Stomach (tissue), 8 donors: ENCODE measurements at regions not wholly inside any gene's neighbourhood (a gene's known extent, or its start where the extent isn't known, plus 50 kb on each side); places are given as distances from the start of the nearest gene placed in this dataset.

Source experiments
- DNase-seq, 2 donors: peaks; one replicate each; pipeline versions ENCODE4 v3.0.0 to v3.0.0-alpha.2; 2013 to 2019
- H3K27ac ChIP-seq, 5 donors: fragments of 200-600 bp in 4 of 5; sonication (generic) in 4 of 5; one replicate each; pipeline ENCODE4 v1.5.1; 2013 to 2019; ENCODE audit warnings: mild to moderate bottlenecking in 1 of 5, moderate library complexity in 1 of 5
- H3K27me3 ChIP-seq, 3 donors: fragments of 200-600 bp; sonication (generic); one replicate each; pipeline ENCODE4 v1.5.1; 2017 to 2019; ENCODE audit warnings: mixed run types in 1 of 3
- H3K36me3 ChIP-seq, 4 donors: fragments of 200-600 bp; sonication (generic); 1 replicate in 3 of 4; 2 replicates in 1 of 4; pipeline ENCODE4 v1.5.1; 2016 to 2019
- H3K4me1 ChIP-seq, 4 donors: fragments of 200-600 bp; sonication (generic); one replicate each; pipeline ENCODE4 v1.5.1; 2016 to 2019
- H3K4me3 ChIP-seq, 4 donors: fragments of 200-600 bp; sonication (generic) in 3 of 4; one replicate each; pipeline ENCODE4 v1.5.1; 2016 to 2019; ENCODE audit warnings: mild to moderate bottlenecking in 1 of 4
- H3K9me3 ChIP-seq, 4 donors: fragments of 200-600 bp; sonication (generic); one replicate each; pipeline ENCODE4 v1.5.1; 2016 to 2019
- CTCF ChIP-seq, 7 experiments: fragments of 450-650 bp in 4 of 7; fragments of 200-600 bp in 3 of 7; sonication (generic) in 3 of 7; IDR thresholded peaks; one replicate each; pipeline ENCODE4 v1.5.1; 2016 to 2019; ENCODE audit warnings: antibody characterized with exemption in 7 of 7, control low read depth in 2 of 7, mild to moderate bottlenecking in 1 of 7
- EP300 ChIP-seq: sonication (generic); formaldehyde crosslinking; IDR thresholded peaks from one replicate; pipeline ENCODE4 v1.6.1; 2017; ENCODE audit warnings: antibody characterized with exemption
- POLR2A ChIP-seq, 4 donors: fragments of 450-650 bp; IDR thresholded peaks; one replicate each; pipeline ENCODE4 v1.6.1; 2016; ENCODE audit warnings: antibody characterized with exemption in 4 of 4, control low read depth in 2 of 4, mild to moderate bottlenecking in 1 of 4, moderate library complexity in 1 of 4
- POLR2AphosphoS5 ChIP-seq, 3 donors: sonication (generic); formaldehyde crosslinking; IDR thresholded peaks; one replicate each; pipeline ENCODE4 v1.6.1; 2016; ENCODE audit warnings: antibody characterized with exemption in 3 of 3
- WGBS, 5 donors: extraction: QIAGEN DNeasy Blood & Tissue Kit in 3 of 5; methylation state at CpG; one replicate each; pipeline versions ENCODE4 v1.1.5 to v1.1.7; 2013 to 2018; 5-methylcytosine and 5-hydroxymethylcytosine counted together
- intact Hi-C: fragments of 100-400 bp; cut with DNase I; formaldehyde crosslinking; loops from one replicate; pipeline ENCODE4 v1.15.1; 2023; ENCODE audit warnings: low total_unique reads
- donor health status: healthy with polysubstance abuse.
- donor health status: Bipolar disorder and iron deficiency.
- donor health status: healthy.

- Histone ChIP-seq H3K9me3 (no peaks in the 10 kb centered on the region), H3K36me3 (no peaks in the 10 kb centered on the region), H3K27ac (no peak overlapping the region), H3K4me3 (no peak overlapping the region), H3K27me3 (no peaks in the 10 kb centered on the region), H3K4me1 (no peaks in the 10 kb centered on the region)
- DNase-seq = no peak
- intact Hi-C loops = no loop called here
- WGBS, 5 donors = 82 to 92% (median 89%) methylated on average over 5 of the region's 5 CpGs
- TF ChIP-seq CTCF (IDR thresholded peaks at IDR 0.05) (no peak), EP300 (no peak), POLR2AphosphoS5 (IDR thresholded peaks at IDR 0.05) (no peak), POLR2A (IDR thresholded peaks at IDR 0.05) (no peak)
These were observed 147.8 kb downstream of the KCNE4 start for GRCh38 chr2:223199531-223200515.

DNA sequence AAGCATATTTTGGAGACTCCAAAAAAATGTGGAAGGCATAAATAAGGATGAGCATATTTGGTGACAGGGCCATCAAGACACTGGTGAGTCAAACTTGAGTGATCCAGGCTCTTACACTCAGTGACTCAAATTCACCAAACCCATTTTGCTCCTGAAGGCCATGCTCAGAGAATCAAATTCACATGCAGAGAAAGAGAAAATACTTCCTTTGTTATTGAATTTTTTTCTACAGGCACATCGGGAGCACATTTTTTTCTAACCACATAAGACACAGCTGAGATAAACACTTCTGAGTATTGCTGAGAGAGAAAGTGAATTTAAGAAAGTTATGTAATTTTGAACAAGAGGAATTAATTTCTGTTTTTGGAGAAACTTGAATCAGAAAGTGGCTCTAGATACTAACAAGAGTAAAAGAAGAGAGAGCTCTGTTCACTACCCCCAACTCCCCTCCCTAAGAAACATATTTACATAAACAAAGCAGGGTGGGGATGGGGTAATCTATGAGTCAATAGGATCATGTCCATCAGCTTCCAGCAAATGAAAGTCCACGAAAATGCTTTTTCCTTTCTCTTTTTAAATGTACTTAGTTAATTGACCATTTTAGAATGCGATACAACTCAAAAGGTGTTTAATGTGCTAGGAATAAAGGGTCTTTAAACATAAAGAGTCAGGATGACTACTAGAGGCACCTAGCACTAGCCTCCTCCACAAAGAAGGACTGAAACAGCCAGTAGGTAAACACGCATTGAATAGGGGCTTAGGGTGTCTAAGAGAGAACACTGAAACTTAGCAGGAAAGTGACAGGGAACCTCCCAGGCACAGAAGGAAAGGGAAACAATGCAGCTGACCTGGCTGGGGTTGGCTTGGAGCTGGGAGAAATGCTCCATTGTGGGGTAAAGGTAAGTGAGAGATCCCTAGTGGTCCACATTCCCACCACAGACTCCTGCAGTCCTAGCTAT, 152.3 kb downstream of the KCNE4 start:
- Histone ChIP-seq H3K36me3 (no peaks in the 10 kb centered on the region), H3K27ac (no peak overlapping the region), H3K27me3 (no peaks in the 10 kb centered on the region), H3K4me1 (no peaks in the 10 kb centered on the region), H3K4me3 (no peak overlapping the region), H3K9me3 (peaks cover 0 to 14% (median 3%) of the 10 kb centered on the region in 4 donors)
- DNase-seq = no peak
- whole genome bisulfite sequencing, 5 donors = 54 to 62% (median 58%) methylated on average over 4 of the region's 4 CpGs
- TF ChIP-seq CTCF (IDR thresholded peaks at IDR 0.05) = no peak
- no peak for TF ChIP-seq EP300
- intact Hi-C loops = no loop called here

- H3K4me1 ChIP-seq = peaks cover 0 to 4% (median 0%) of the 10 kb centered on the region in 4 donors
- no peak for TF ChIP-seq EP300
- 96 to 99% (median 98%) methylated on average over 2 of the region's 2 CpGs for WGBS, 5 donors
- H3K4me3 ChIP-seq = no peak overlapping the region
- peaks cover 0 to 34% (median 14%) of the 10 kb centered on the region in 4 donors for H3K9me3 ChIP-seq
- no peaks in the 10 kb centered on the region for H3K36me3 ChIP-seq
- no peak overlapping the region for H3K27ac ChIP-seq
- no peaks in the 10 kb centered on the region for H3K27me3 ChIP-seq
- no peak for DNase-seq
- intact Hi-C loops = no loop called here
These were observed 158.5 kb downstream of the KCNE4 start for GRCh38 chr2:223210489-223210888.

- WGBS, 5 donors = 65 to 83% (median 73%) methylated on average over 5 of the region's 5 CpGs
- H3K27ac ChIP-seq = peak overlapping the region in 1 of 5 donors; percentile 64
These were observed 162.6 kb downstream of the KCNE4 start for GRCh38 chr2:223214394-223215253.

More at GRCh38 chr2:223214394-223215253, 162.6 kb downstream of the KCNE4 start:
- no peaks in the 10 kb centered on the region for H3K27me3 ChIP-seq
- DNase-seq = peak in 1 of 2 donors; percentile 31
- intact Hi-C loops = no loop called here
- TF ChIP-seq CTCF (IDR thresholded peaks at IDR 0.05) = no peak
- TF ChIP-seq EP300 = no peak
- TF ChIP-seq POLR2AphosphoS5 (IDR thresholded peaks at IDR 0.05) = no peak
- TF ChIP-seq POLR2A (IDR thresholded peaks at IDR 0.05) = no peak
- peaks cover 0 to 7% (median 0%) of the 10 kb centered on the region in 4 donors for H3K4me1 ChIP-seq
- H3K9me3 ChIP-seq = peaks cover 0 to 20% (median 11%) of the 10 kb centered on the region in 4 donors
- no peak overlapping the region for H3K4me3 ChIP-seq
- no peaks in the 10 kb centered on the region for H3K36me3 ChIP-seq
